ENCODE measurements at regions not wholly inside any gene's neighbourhood (a gene's known extent, or its start where the extent isn't known, plus 50 kb on each side); places are given as distances from the start of the nearest gene placed in this dataset.

DNA sequence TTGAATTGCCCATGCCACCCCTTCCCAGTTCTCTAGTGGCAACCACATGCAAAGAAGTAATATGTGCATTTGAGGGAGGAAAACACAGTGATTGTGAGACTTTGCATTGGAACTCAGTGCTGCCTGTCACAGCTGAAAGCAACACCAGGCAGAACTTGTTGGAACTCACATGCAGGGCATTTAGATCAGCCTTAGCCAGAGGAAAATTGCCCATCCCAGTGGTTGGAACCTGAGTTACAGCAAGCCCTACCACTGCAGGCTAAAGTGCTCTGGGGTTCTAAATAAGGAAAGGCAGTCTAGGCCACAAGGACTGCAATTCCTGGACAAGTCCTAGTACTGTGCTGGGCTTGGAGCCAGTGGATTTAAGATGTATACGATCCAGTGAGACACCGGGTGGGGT, 245.3 kb upstream of the UFL1 start:
- Histone ChIP-seq H3K4me1 (ENCODE audit: control insufficient read depth, insufficient read depth, low read length) (peaks cover 2% of the 10 kb centered on the region), H3K9me3 (replicated peaks; ENCODE audit: control insufficient read depth, low read depth, low read length) (peaks cover 5% of the 10 kb centered on the region), H3K36me3 (ENCODE audit: control insufficient read depth, insufficient read depth, low read length) (no peaks in the 10 kb centered on the region), H3K4me3 (ENCODE audit: low read length) (no peak overlapping the region), H3K27ac (ENCODE audit: low read length) (no peak overlapping the region), H3K27me3 (ENCODE audit: control insufficient read depth, insufficient read depth, low read length) (no peaks in the 10 kb centered on the region)
- peak; percentile 39 for DNase-seq
- no CpG with 5 or more reads among the region's 2 CpGs for WGBS (ENCODE audit: insufficient coverage)

GRCh38 chr6:96276856-96277255, 244.8 kb upstream of the UFL1 start:
- H3K4me1 ChIP-seq (ENCODE audit: control insufficient read depth, insufficient read depth, low read length), result peaks cover 2% of the 10 kb centered on the region
- peak; percentile 54 for DNase-seq
- no peaks in the 10 kb centered on the region for H3K27me3 ChIP-seq (ENCODE audit: control insufficient read depth, insufficient read depth, low read length)
- H3K36me3 ChIP-seq (ENCODE audit: control insufficient read depth, insufficient read depth, low read length), result no peaks in the 10 kb centered on the region
- H3K27ac ChIP-seq (ENCODE audit: low read length), result no peak overlapping the region
- H3K4me3 ChIP-seq (ENCODE audit: low read length), result no peak overlapping the region
- peaks cover 4% of the 10 kb centered on the region for H3K9me3 ChIP-seq (replicated peaks; ENCODE audit: control insufficient read depth, low read depth, low read length)

GRCh38 chr6:96279084-96279483, 242.5 kb upstream of the UFL1 start:
- H3K4me1 ChIP-seq (ENCODE audit: control insufficient read depth, insufficient read depth, low read length), result peaks cover 2% of the 10 kb centered on the region
- H3K27me3 ChIP-seq (ENCODE audit: control insufficient read depth, insufficient read depth, low read length), result no peaks in the 10 kb centered on the region
- no peak for DNase-seq
- no peak overlapping the region for H3K4me3 ChIP-seq (ENCODE audit: low read length)
- no peak overlapping the region for H3K27ac ChIP-seq (ENCODE audit: low read length)
- 100% methylated on average over 1 of the region's 1 CpG for WGBS (ENCODE audit: insufficient coverage)
- no peaks in the 10 kb centered on the region for H3K9me3 ChIP-seq (replicated peaks; ENCODE audit: control insufficient read depth, low read depth, low read length)
- no peaks in the 10 kb centered on the region for H3K36me3 ChIP-seq (ENCODE audit: control insufficient read depth, insufficient read depth, low read length)

GRCh38 chr6:96286503-96286902, 235.1 kb upstream of the UFL1 start:
- no peaks in the 10 kb centered on the region for H3K4me1 ChIP-seq (ENCODE audit: control insufficient read depth, insufficient read depth, low read length)
- no peak overlapping the region for H3K4me3 ChIP-seq (ENCODE audit: low read length)
- no peak overlapping the region for H3K27ac ChIP-seq (ENCODE audit: low read length)
- WGBS (ENCODE audit: insufficient coverage), result no CpG with 5 or more reads among the region's 1 CpG
- DNase-seq, result no peak
- peaks cover 3% of the 10 kb centered on the region for H3K9me3 ChIP-seq (replicated peaks; ENCODE audit: control insufficient read depth, low read depth, low read length)
- no peaks in the 10 kb centered on the region for H3K36me3 ChIP-seq (ENCODE audit: control insufficient read depth, insufficient read depth, low read length)
- no peaks in the 10 kb centered on the region for H3K27me3 ChIP-seq (ENCODE audit: control insufficient read depth, insufficient read depth, low read length)

DNA sequence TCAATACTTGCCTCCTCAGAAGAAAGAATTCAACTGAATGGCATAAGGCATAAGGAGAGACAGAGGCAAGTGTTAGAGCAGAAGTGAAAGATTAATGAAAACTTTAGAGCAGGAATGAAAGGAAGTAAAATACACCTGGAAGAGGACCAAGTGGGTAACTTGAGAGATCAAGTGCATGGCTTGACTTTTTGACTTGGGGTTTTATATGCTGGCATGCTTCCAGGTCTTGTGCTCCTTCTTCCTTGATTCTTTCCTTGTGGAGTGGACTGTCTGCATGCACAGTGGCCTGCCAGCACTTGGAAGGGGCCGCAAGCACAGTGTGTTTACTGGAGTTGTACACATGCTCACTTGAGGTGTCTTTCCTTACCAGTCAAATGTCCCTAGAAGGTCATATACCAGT, 222.1 kb upstream of the UFL1 start:
- Histone ChIP-seq H3K36me3 (ENCODE audit: control insufficient read depth, insufficient read depth, low read length) (no peaks in the 10 kb centered on the region), H3K27me3 (ENCODE audit: control insufficient read depth, insufficient read depth, low read length) (no peaks in the 10 kb centered on the region), H3K27ac (ENCODE audit: low read length) (no peak overlapping the region), H3K4me1 (ENCODE audit: control insufficient read depth, insufficient read depth, low read length) (no peaks in the 10 kb centered on the region), H3K4me3 (ENCODE audit: low read length) (no peak overlapping the region), H3K9me3 (replicated peaks; ENCODE audit: control insufficient read depth, low read depth, low read length) (peaks cover 2% of the 10 kb centered on the region)
- 78% methylated on average over 1 of the region's 1 CpG for WGBS (ENCODE audit: insufficient coverage)
- DNase-seq, result no peak

GRCh38 chr6:96301023-96301422, 220.6 kb upstream of the UFL1 start:
- 53% methylated on average over 2 of the region's 3 CpGs for WGBS (ENCODE audit: insufficient coverage)
- no peak overlapping the region for H3K4me3 ChIP-seq (ENCODE audit: low read length)
- no peaks in the 10 kb centered on the region for H3K4me1 ChIP-seq (ENCODE audit: control insufficient read depth, insufficient read depth, low read length)
- no peak overlapping the region for H3K27ac ChIP-seq (ENCODE audit: low read length)
- H3K36me3 ChIP-seq (ENCODE audit: control insufficient read depth, insufficient read depth, low read length), result no peaks in the 10 kb centered on the region
- no peaks in the 10 kb centered on the region for H3K27me3 ChIP-seq (ENCODE audit: control insufficient read depth, insufficient read depth, low read length)
- H3K9me3 ChIP-seq (replicated peaks; ENCODE audit: control insufficient read depth, low read depth, low read length), result peaks cover 2% of the 10 kb centered on the region
- no peak for DNase-seq

GRCh38 chr6:96301781-96302180, 219.8 kb upstream of the UFL1 start:
- Histone ChIP-seq H3K27me3 (ENCODE audit: control insufficient read depth, insufficient read depth, low read length) (no peaks in the 10 kb centered on the region), H3K36me3 (ENCODE audit: control insufficient read depth, insufficient read depth, low read length) (no peaks in the 10 kb centered on the region), H3K27ac (ENCODE audit: low read length) (no peak overlapping the region), H3K9me3 (replicated peaks; ENCODE audit: control insufficient read depth, low read depth, low read length) (peaks cover 2% of the 10 kb centered on the region), H3K4me3 (ENCODE audit: low read length) (no peak overlapping the region), H3K4me1 (ENCODE audit: control insufficient read depth, insufficient read depth, low read length) (no peaks in the 10 kb centered on the region)
- DNase-seq, result no peak
- WGBS (ENCODE audit: insufficient coverage), result no CpG with 5 or more reads among the region's 2 CpGs

DNA sequence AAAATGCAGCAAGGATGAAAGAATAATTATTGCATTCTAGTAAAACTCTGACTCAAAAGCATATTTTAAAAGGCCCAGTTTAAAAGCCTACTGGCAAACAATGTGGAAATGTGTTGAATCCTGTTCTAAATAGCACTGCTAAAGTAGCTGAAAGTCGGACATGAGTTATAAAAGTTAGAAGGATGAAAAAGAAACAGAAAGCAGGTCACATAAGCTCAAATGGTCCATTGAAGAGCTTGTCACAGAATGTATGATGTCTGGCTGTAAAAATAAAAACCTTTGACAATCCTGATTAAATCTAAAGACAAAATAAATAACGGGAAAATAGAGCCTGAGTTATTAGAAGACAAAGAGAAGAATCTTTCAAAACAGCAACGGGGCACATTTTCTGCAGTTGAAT, 218.6 kb upstream of the UFL1 start:
- Histone ChIP-seq H3K4me3 (ENCODE audit: low read length) (no peak overlapping the region), H3K9me3 (replicated peaks; ENCODE audit: control insufficient read depth, low read depth, low read length) (peaks cover 2% of the 10 kb centered on the region), H3K27ac (ENCODE audit: low read length) (no peak overlapping the region), H3K4me1 (ENCODE audit: control insufficient read depth, insufficient read depth, low read length) (no peaks in the 10 kb centered on the region), H3K27me3 (ENCODE audit: control insufficient read depth, insufficient read depth, low read length) (no peaks in the 10 kb centered on the region), H3K36me3 (ENCODE audit: control insufficient read depth, insufficient read depth, low read length) (no peaks in the 10 kb centered on the region)
- DNase-seq, result peak; percentile 3
- 90% methylated on average over 1 of the region's 3 CpGs for WGBS (ENCODE audit: insufficient coverage)

DNA sequence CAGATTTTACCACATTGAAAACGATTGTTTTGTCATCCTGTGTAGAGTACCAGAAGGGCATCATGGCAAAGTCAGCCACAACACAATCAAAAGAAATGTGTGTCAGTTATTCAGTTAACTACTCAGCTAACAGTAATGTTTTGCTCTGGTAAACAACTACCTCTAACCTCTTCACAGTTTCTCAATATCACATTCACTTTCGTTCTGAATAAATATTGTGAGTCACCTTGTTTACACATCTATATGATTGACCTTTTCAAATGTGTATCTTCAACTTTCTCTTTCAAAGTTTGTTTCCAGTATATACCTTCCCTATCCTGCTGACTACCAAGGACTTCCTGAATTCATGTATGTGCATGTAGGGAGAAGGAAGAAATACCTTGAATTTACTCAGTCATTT, 216.6 kb upstream of the UFL1 start:
- Histone ChIP-seq H3K4me3 (ENCODE audit: low read length) (no peak overlapping the region), H3K9me3 (replicated peaks; ENCODE audit: control insufficient read depth, low read depth, low read length) (peaks cover 2% of the 10 kb centered on the region), H3K4me1 (ENCODE audit: control insufficient read depth, insufficient read depth, low read length) (no peaks in the 10 kb centered on the region), H3K27ac (ENCODE audit: low read length) (no peak overlapping the region), H3K36me3 (ENCODE audit: control insufficient read depth, insufficient read depth, low read length) (no peaks in the 10 kb centered on the region), H3K27me3 (ENCODE audit: control insufficient read depth, insufficient read depth, low read length) (no peaks in the 10 kb centered on the region)
- DNase-seq, result no peak
- no CpG with 5 or more reads among the region's 2 CpGs for WGBS (ENCODE audit: insufficient coverage)

DNA sequence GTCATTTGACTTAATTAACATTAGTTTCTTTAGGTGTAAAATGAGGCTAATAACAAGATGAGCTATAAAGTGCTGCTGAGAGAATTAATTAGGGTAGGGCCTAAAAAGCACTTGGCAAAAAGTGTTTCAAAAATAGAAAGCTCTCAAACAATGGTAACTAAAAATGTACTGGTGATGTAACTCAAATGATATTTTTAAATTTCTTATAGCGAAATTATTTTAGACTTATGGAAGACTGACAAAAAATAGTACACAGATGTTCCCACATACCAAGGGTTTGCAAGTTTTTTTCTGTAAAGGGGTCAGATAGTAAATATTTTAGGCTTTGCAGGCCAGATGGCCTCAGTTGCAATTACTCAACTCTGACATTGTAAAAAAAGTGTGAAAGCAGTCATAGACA, 190.7 kb upstream of the UFL1 start:
- no peaks in the 10 kb centered on the region for H3K36me3 ChIP-seq (ENCODE audit: control insufficient read depth, insufficient read depth, low read length)
- H3K9me3 ChIP-seq (replicated peaks; ENCODE audit: control insufficient read depth, low read depth, low read length), result no peaks in the 10 kb centered on the region
- no peak overlapping the region for H3K4me3 ChIP-seq (ENCODE audit: low read length)
- no peaks in the 10 kb centered on the region for H3K27me3 ChIP-seq (ENCODE audit: control insufficient read depth, insufficient read depth, low read length)
- H3K27ac ChIP-seq (ENCODE audit: low read length), result no peak overlapping the region
- DNase-seq, result peak; percentile 6
- WGBS (ENCODE audit: insufficient coverage), result no CpG with 5 or more reads among the region's 1 CpG
- no peaks in the 10 kb centered on the region for H3K4me1 ChIP-seq (ENCODE audit: control insufficient read depth, insufficient read depth, low read length)

GRCh38 chr6:96340164-96340563, 181.4 kb upstream of the UFL1 start:
- H3K36me3 ChIP-seq (ENCODE audit: control insufficient read depth, insufficient read depth, low read length), result no peaks in the 10 kb centered on the region
- H3K4me1 ChIP-seq (ENCODE audit: control insufficient read depth, insufficient read depth, low read length), result no peaks in the 10 kb centered on the region
- no peaks in the 10 kb centered on the region for H3K27me3 ChIP-seq (ENCODE audit: control insufficient read depth, insufficient read depth, low read length)
- whole genome bisulfite sequencing (ENCODE audit: insufficient coverage), result no CpG with 5 or more reads among the region's 4 CpGs
- no peak overlapping the region for H3K4me3 ChIP-seq (ENCODE audit: low read length)
- no peak for DNase-seq
- peaks cover 7% of the 10 kb centered on the region for H3K9me3 ChIP-seq (replicated peaks; ENCODE audit: control insufficient read depth, low read depth, low read length)
- no peak overlapping the region for H3K27ac ChIP-seq (ENCODE audit: low read length)

Measured in muscle of leg (tissue), 3 donors.